ENCODE measurements at regions not wholly inside any gene's neighbourhood (a gene's known extent, or its start where the extent isn't known, plus 50 kb on each side); places are given as distances from the start of the nearest gene placed in this dataset.
"Not testable (repeated sequence)": the region's sequence is repeated elsewhere in the genome, so short reads cannot be mapped to it uniquely, and the experiment has no call there.

DNA sequence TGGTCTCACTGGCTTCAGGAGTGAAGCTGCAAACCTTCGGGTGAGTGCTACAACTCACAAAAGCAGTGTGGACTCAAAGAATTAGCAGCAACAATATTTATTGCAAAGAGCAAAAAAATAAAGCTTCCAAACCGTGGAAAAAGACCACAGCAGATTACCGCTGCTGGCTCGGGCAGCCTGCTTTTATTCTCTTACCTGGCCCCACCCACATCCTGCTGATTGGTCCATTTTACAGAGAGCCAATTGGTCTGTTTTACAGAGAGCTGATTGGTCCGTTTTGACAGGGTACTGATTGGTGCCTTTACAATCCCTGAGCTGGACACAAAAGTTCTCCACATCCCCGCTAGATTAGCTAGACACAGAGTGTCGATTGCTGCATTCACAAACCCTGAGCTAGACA lies 51.5 kb upstream of the CDYL start:
- not testable (repeated sequence) for TF ChIP-seq EZH2phosphoT487 (IDR thresholded peaks at IDR 0.05; ENCODE audit: insufficient read depth, low read depth); EZH2 (IDR thresholded peaks at IDR 0.05; ENCODE audit: insufficient read depth, poor library complexity, severe bottlenecking)

All from GM23248 (cell line).